ENCODE measurements at regions not wholly inside any gene's neighbourhood (a gene's known extent, or its start where the extent isn't known, plus 50 kb on each side); places are given as distances from the start of the nearest gene placed in this dataset.

GRCh38 chr18:44181951-44182747 lies 498.5 kb upstream of the SETBP1 start:
- TF ChIP-seq ELK4 (IDR thresholded peaks at IDR 0.05; ENCODE audit: borderline replicate concordance, low read depth, low read length) (no peak), ZBTB10 (tag by site-specific recombination; IDR thresholded peaks at IDR 0.05) (no peak), SP2 (tag by site-specific recombination; IDR thresholded peaks at IDR 0.05) (no peak)

Data from HEK293 (cell line).